Spleen (tissue), 7 donors: ENCODE measurements at regions not wholly inside any gene's neighbourhood (a gene's known extent, or its start where the extent isn't known, plus 50 kb on each side); places are given as distances from the start of the nearest gene placed in this dataset.

ENCODE experiments used
- POLR2A ChIP-seq, 3 donors: fragments of 450-650 bp; IDR thresholded peaks; one replicate each; pipeline ENCODE4 v1.5.1; 2017; ENCODE audit warnings: antibody characterized with exemption in 3 of 3, mild to moderate bottlenecking in 1 of 3
- POLR2AphosphoS5 ChIP-seq, 3 donors: sonication (generic); formaldehyde crosslinking; IDR thresholded peaks; one replicate each; pipeline ENCODE4 v1.5.1; 2017; ENCODE audit warnings: antibody characterized with exemption in 3 of 3
- TF ChIP-seq, protein P1 (sequence below), 11 experiments: fragments of 200-600 bp in 7 of 11; fragments of 450-650 bp in 4 of 11; sonication (generic) in 4 of 11; IDR thresholded peaks in 8 of 11; conservative IDR thresholded peaks in 3 of 11; 1 replicate in 7 of 11; 2 replicates in 4 of 11; pipeline versions ENCODE4 v1.4.0 to v1.8.0; 2016 to 2021; ENCODE audit warnings: antibody characterized with exemption in 11 of 11, inconsistent platforms in 4 of 11, mild to moderate bottlenecking in 1 of 11
- donor health status: DM: no; HTN: no; CAD: no; lungs with moderate emphysema.
- donor health status: DM: no; HTN: no; CAD: no.
- donor health status: DM: no; HTN: no; CAD: no.

DNA sequence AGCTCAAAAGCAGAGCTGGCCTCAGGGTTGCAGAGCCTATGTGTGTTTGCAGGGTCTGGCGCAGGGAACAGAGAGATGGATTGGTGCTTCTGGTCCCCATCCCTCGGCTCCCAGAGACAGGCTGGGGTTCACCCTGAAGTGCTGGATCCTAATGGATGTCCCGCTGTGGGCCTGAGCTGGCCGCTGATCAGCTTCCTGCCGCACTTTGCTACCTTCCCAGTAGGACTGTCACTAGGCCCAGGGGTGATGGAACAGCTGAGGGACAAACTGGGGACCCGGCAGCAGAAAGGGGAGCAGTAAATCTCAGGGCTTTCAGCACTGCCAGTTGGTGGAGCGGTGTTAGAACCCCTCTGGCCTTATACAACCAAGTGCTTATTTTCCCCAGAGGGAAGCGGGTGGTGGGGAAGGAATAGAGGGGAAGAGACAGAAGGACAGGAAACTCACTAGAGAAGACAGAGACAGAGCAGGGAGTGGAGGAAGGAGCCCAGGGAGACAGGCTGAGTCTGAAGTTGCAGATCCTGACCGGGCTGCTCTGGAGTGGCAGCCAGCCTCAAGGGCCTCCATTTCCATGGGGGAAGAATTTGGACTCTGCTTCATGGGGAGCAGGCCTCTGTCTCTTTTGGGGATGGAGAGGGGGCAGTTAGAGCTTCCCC is 78.6 kb downstream of the MRM1 start:
- TF ChIP-seq, protein P1, sequence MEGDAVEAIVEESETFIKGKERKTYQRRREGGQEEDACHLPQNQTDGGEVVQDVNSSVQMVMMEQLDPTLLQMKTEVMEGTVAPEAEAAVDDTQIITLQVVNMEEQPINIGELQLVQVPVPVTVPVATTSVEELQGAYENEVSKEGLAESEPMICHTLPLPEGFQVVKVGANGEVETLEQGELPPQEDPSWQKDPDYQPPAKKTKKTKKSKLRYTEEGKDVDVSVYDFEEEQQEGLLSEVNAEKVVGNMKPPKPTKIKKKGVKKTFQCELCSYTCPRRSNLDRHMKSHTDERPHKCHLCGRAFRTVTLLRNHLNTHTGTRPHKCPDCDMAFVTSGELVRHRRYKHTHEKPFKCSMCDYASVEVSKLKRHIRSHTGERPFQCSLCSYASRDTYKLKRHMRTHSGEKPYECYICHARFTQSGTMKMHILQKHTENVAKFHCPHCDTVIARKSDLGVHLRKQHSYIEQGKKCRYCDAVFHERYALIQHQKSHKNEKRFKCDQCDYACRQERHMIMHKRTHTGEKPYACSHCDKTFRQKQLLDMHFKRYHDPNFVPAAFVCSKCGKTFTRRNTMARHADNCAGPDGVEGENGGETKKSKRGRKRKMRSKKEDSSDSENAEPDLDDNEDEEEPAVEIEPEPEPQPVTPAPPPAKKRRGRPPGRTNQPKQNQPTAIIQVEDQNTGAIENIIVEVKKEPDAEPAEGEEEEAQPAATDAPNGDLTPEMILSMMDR (IDR thresholded peaks at IDR 0.05 in 8 of 11, conservative IDR thresholded peaks at IDR 0.05 in 3 of 11), result no peak
- TF ChIP-seq POLR2AphosphoS5 (IDR thresholded peaks at IDR 0.05) (no peak), POLR2A (IDR thresholded peaks at IDR 0.05) (no peak)
